Spinal cord (tissue), 9 donors: ENCODE measurements at regions not wholly inside any gene's neighbourhood (a gene's known extent, or its start where the extent isn't known, plus 50 kb on each side); places are given as distances from the start of the nearest gene placed in this dataset.

Source experiments
- DNase-seq, 6 donors: peaks; one replicate each; pipeline versions ENCODE4 v3.0.0 to v3.0.0-alpha.2; 2013 to 2015; ENCODE audit warnings: low spot score in 6 of 6, low read depth in 4 of 6
- H3K27ac ChIP-seq: one replicate; pipeline ENCODE4 v1.5.1; 2013; ENCODE audit warnings: low read depth, low read length, control low read depth
- H3K27me3 ChIP-seq: one replicate; pipeline ENCODE4 v1.6.1; 2013; ENCODE audit warnings: low read length; ENCODE audit not compliant: control insufficient read depth, insufficient read depth
- H3K36me3 ChIP-seq: one replicate; pipeline ENCODE4 v1.6.1; 2013; ENCODE audit warnings: low read length; ENCODE audit not compliant: control insufficient read depth, insufficient read depth
- H3K4me1 ChIP-seq: one replicate; pipeline ENCODE4 v1.6.1; 2013; ENCODE audit warnings: low read length; ENCODE audit not compliant: control insufficient read depth, insufficient read depth
- H3K4me3 ChIP-seq: one replicate; pipeline ENCODE4 v1.5.1; 2013; ENCODE audit warnings: low read depth, low read length, control low read depth
- H3K9me3 ChIP-seq: one replicate; pipeline ENCODE4 v1.6.1; 2013; ENCODE audit warnings: low read length; ENCODE audit not compliant: control insufficient read depth, insufficient read depth
- WGBS: methylation state at CpG from one replicate; pipeline ENCODE4 v1.1.5; 2013; ENCODE audit warnings: missing lambda C conversion rate; ENCODE audit not compliant: insufficient coverage; 5-methylcytosine and 5-hydroxymethylcytosine counted together
- donor health status: healthy.

DNA sequence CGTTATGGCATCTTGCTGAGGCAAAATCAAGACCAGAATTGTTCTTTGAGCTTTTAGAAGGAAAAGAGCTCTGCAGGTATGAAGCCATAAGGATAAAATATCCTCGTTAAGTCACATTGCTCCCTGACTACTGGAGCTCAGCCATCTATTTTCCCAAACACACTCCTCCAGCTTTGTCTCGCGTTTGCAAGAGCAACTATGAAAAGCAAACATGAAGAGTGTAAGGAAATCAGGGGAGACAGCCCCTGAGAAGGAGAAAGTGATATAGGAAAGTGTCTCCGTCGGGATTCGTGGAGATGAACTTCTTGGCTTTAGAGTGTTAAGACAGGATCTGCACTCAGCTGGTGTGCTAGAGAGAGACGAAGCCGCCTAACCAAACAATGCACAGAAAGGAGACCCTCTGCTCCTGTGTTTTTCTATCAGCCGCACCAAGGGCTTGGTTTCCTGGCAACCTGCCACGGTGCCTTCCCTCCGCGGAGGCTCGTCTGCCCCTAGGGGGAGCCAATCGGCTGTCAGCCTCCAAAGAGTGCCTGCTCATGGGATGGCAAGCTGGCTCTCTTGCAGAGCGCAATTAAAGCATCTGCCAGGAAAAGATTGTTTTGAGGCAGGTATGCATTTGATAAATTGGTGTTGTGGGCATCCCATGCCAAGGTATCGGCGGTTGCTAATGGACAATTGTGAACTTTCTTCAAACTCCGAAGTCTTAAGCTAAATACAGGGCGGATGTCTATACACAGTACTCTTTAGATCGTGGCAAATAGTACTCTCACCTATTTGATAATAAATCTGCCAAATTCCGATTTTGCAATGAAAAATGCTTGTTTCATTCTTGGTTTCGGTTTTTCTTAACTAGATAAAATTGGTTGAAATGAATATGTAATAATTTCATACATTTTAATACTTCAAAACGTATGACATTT, 603.2 kb downstream of the RNF144B start:
- no peak overlapping the region for H3K27ac ChIP-seq
- H3K36me3 ChIP-seq = no peaks in the 10 kb centered on the region
- H3K9me3 ChIP-seq = no peaks in the 10 kb centered on the region
- H3K27me3 ChIP-seq = no peaks in the 10 kb centered on the region
- peak in 5 of 6 donors; percentile 51 to 93 (median 66) for DNase-seq
- no peak overlapping the region for H3K4me3 ChIP-seq
- peaks cover 4% of the 10 kb centered on the region for H3K4me1 ChIP-seq
- WGBS = 7% methylated on average over 12 of the region's 24 CpGs

DNA sequence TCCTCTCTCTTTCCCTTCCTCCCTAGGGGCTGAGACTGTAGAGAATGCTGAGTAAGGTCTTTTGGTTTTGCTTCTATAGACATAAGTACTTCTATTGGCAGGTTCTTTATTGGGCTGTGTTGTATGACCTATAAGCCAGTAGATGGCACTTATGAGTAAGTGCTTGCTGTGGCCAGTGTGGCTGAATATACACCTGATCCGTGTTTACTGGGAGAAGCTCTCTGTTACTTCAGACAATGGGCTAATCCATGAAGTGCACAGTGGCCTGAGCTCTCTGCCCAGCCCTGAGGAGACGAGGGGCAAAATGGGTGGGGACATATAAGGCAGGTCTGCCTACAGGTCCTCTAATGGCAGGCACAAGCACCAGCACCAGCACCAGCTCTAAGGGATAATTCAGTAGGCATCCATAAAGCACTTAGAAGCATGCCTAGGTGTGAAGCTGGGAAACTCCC, 610.3 kb downstream of the RNF144B start:
- Histone ChIP-seq H3K4me1 (no peaks in the 10 kb centered on the region), H3K36me3 (no peaks in the 10 kb centered on the region), H3K4me3 (no peak overlapping the region), H3K27ac (no peak overlapping the region), H3K27me3 (no peaks in the 10 kb centered on the region), H3K9me3 (peaks cover 2% of the 10 kb centered on the region)
- no peak for DNase-seq
- WGBS = 38% methylated on average over 2 of the region's 2 CpGs

DNA sequence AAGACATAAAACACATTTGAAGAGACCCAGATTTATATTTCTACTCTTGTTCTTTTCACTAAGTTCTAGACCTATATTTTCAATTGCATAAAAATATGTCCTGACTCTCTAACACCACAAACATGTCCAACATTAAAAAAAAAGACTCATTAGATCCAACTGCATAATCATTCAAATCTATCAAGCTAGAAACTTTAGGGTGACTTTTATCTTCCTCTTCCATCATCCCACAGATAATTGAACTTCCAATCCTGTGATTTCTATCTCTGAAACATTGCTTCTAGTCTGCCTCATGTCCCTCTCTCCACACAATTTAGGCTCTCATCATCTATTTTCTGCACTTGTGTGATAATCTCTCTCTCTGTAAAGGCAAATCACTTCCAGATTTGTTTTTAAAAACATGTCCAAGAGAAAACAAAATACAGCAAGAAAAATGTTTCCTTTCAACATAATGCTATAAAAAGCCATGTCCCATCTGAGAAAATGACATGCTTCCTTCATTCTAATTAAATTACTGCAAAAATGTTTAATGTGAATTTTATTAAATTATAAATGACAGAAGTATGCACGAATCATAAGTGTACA, 615.9 kb downstream of the RNF144B start:
- no peak overlapping the region for H3K27ac ChIP-seq
- no peaks in the 10 kb centered on the region for H3K27me3 ChIP-seq
- no peaks in the 10 kb centered on the region for H3K4me1 ChIP-seq
- no CpG with 5 or more reads among the region's 1 CpG for WGBS
- H3K9me3 ChIP-seq = no peaks in the 10 kb centered on the region
- no peak overlapping the region for H3K4me3 ChIP-seq
- no peaks in the 10 kb centered on the region for H3K36me3 ChIP-seq
- DNase-seq = no peak

- no peak overlapping the region for H3K4me3 ChIP-seq
- 100% methylated on average over 1 of the region's 4 CpGs for WGBS
- no peaks in the 10 kb centered on the region for H3K27me3 ChIP-seq
- H3K27ac ChIP-seq = no peak overlapping the region
- DNase-seq = no peak
- H3K9me3 ChIP-seq = no peaks in the 10 kb centered on the region
- H3K4me1 ChIP-seq = no peaks in the 10 kb centered on the region
- no peaks in the 10 kb centered on the region for H3K36me3 ChIP-seq
Measured at GRCh38 chr6:19004176-19004575, 617.0 kb downstream of the RNF144B start.

- H3K36me3 ChIP-seq = no peaks in the 10 kb centered on the region
- no CpG with 5 or more reads among the region's 3 CpGs for WGBS
- H3K9me3 ChIP-seq = no peaks in the 10 kb centered on the region
Measured at GRCh38 chr6:19009769-19010168, 622.6 kb downstream of the RNF144B start.

GRCh38 chr6:19013026-19013705, 626.0 kb downstream of the RNF144B start:
- WGBS = 100% methylated on average over 1 of the region's 4 CpGs
- no peak overlapping the region for H3K4me3 ChIP-seq
- no peaks in the 10 kb centered on the region for H3K4me1 ChIP-seq
- no peak for DNase-seq
- no peaks in the 10 kb centered on the region for H3K36me3 ChIP-seq
- H3K27me3 ChIP-seq = no peaks in the 10 kb centered on the region
- no peak overlapping the region for H3K27ac ChIP-seq
- H3K9me3 ChIP-seq = no peaks in the 10 kb centered on the region

More at GRCh38 chr6:19009769-19010168, 622.6 kb downstream of the RNF144B start:
- no peaks in the 10 kb centered on the region for H3K4me1 ChIP-seq
- no peak overlapping the region for H3K27ac ChIP-seq
- H3K27me3 ChIP-seq = no peaks in the 10 kb centered on the region
- no peak overlapping the region for H3K4me3 ChIP-seq
- DNase-seq = no peak

DNA sequence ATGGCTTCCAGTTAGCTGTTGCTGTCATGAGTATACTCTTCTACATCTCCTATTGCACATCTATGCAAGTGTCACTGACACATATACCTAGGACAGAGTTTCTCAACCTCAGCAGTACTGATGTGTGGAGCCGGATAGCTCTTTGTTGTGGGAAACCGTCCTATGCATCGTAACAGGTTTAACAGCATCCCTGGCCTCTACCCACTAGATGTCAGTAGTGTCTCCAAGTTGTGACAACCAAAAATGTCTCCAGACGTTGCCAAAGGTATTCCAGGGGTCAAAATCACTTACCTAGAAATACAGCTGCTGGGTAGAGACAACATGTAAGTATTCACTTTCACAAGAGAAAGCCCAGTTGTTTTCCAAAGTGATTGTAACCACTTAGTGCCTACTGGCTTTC, 637.6 kb downstream of the RNF144B start:
- Histone ChIP-seq H3K9me3 (no peaks in the 10 kb centered on the region), H3K27me3 (no peaks in the 10 kb centered on the region), H3K27ac (no peak overlapping the region), H3K4me1 (no peaks in the 10 kb centered on the region), H3K4me3 (no peak overlapping the region), H3K36me3 (no peaks in the 10 kb centered on the region)
- DNase-seq = peak in 2 of 6 donors; percentile 27 to 62
- 34% methylated on average over 4 of the region's 4 CpGs for WGBS

DNA sequence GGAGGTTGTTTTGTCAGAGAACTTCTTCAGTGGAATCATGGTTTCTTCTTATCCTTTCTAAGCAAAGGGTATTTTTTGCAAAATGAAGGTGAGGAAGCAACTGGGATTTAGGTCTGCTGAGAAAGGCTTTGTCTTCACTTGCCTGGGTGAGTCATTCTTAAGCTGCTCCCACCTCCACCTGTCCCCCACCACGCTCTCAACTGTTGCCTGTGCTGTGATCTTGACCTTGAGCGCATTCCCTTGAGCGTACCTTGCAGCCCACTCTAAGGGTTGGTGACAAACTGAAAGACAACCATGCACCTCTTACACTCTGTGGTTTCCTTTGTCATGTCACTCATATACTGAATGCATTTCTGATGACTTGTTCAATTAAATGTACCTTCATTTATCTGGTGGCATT, 641.1 kb downstream of the RNF144B start:
- WGBS = 85% methylated on average over 3 of the region's 3 CpGs
- H3K9me3 ChIP-seq = no peaks in the 10 kb centered on the region

DNA sequence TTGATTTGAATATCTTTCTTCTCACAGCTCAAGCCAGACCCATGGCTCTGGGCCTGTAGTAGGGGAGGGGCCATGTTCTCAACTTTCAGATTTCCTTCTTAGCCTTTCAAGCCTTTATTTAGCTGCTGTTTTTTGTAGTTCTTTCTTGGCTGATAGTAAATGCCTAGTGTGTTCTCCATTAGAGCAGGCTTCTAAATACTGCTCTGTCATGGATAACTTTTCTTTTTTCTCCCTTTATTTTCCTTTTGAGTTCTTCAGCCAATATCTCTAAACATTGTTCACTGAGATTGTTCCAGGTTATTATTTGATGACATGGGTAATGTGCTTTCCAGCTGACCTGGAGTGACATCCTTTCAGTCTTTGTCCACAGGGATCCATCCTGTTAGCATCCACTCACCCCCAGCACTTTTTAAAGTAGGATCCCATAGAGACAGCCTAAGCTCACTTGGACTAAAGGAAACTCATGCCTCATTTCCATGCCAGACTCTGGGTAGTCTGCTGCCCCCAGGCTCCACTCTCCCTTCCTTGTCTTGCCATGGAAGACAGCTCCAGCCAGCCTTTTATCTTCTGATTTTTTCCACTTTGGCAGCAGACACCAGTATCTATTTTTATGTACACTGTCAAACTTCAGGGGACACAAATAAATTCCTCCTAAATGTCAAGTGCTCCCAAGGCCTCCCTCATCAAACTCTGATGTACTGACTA, 645.6 kb downstream of the RNF144B start:
- no peaks in the 10 kb centered on the region for H3K27me3 ChIP-seq
- H3K36me3 ChIP-seq = no peaks in the 10 kb centered on the region
- peaks cover 10% of the 10 kb centered on the region for H3K4me1 ChIP-seq
- peak overlapping the region; percentile 65 for H3K27ac ChIP-seq
- no peaks in the 10 kb centered on the region for H3K9me3 ChIP-seq
- DNase-seq = peak; percentile 50 to 87 (median 64)
- no peak overlapping the region for H3K4me3 ChIP-seq

More for the DNA sequence above, 641.1 kb downstream of the RNF144B start:
- Histone ChIP-seq H3K27me3 (no peaks in the 10 kb centered on the region), H3K27ac (no peak overlapping the region), H3K4me1 (no peaks in the 10 kb centered on the region), H3K4me3 (no peak overlapping the region), H3K36me3 (no peaks in the 10 kb centered on the region)
- DNase-seq = no peak
